ENCODE measurements at regions not wholly inside any gene's neighbourhood (a gene's known extent, or its start where the extent isn't known, plus 50 kb on each side); places are given as distances from the start of the nearest gene placed in this dataset.

GRCh38 chr3:1766384-1766783, 332.3 kb upstream of the CNTN4 start:
- DNase-seq (ENCODE audit: low spot score in 2 of 2) (no peak), ATAC-seq (ENCODE audit: low read depth) (no peak)
- Mint-ChIP-seq H3K36me3 (no peaks in the 10 kb centered on the region), H3K27me3 (no peaks in the 10 kb centered on the region), H3K27ac (no peak overlapping the region), H3K4me1 (no peaks in the 10 kb centered on the region), H3K4me3 (no peak overlapping the region), H3K9me3 (peaks cover 5% of the 10 kb centered on the region)

GRCh38 chr3:1773679-1774078, 325.0 kb upstream of the CNTN4 start:
- H3K36me3 Mint-ChIP-seq: no peaks in the 10 kb centered on the region
- no peaks in the 10 kb centered on the region for H3K27me3 Mint-ChIP-seq
- ATAC-seq (ENCODE audit: low read depth) (no peak), DNase-seq (ENCODE audit: low spot score in 2 of 2) (no peak)
- no peak overlapping the region for H3K27ac Mint-ChIP-seq
- H3K9me3 Mint-ChIP-seq: peaks cover 8% of the 10 kb centered on the region
- H3K4me1 Mint-ChIP-seq: no peaks in the 10 kb centered on the region
- no peak overlapping the region for H3K4me3 Mint-ChIP-seq

- no peak overlapping the region for H3K4me3 Mint-ChIP-seq
- H3K4me1 Mint-ChIP-seq: no peaks in the 10 kb centered on the region
- DNase-seq (ENCODE audit: low spot score in 2 of 2) (no peak), ATAC-seq (ENCODE audit: low read depth) (no peak)
- no peak overlapping the region for H3K27ac Mint-ChIP-seq
- H3K36me3 Mint-ChIP-seq: no peaks in the 10 kb centered on the region
- no peaks in the 10 kb centered on the region for H3K27me3 Mint-ChIP-seq
- peaks cover 8% of the 10 kb centered on the region for H3K9me3 Mint-ChIP-seq
Observed at GRCh38 chr3:1774597-1774996, 324.1 kb upstream of the CNTN4 start.

- ATAC-seq (ENCODE audit: low read depth): no peak
Observed at GRCh38 chr3:1775321-1775720, 323.3 kb upstream of the CNTN4 start.

GRCh38 chr3:1783995-1784394, 314.7 kb upstream of the CNTN4 start:
- DNase-seq (ENCODE audit: low spot score in 2 of 2) (no peak), ATAC-seq (ENCODE audit: low read depth) (no peak)
- Mint-ChIP-seq H3K4me1 (no peaks in the 10 kb centered on the region), H3K36me3 (no peaks in the 10 kb centered on the region), H3K9me3 (no peaks in the 10 kb centered on the region), H3K27ac (no peak overlapping the region), H3K27me3 (no peaks in the 10 kb centered on the region), H3K4me3 (no peak overlapping the region)

More at GRCh38 chr3:1775321-1775720, 323.3 kb upstream of the CNTN4 start:
- peaks cover 8% of the 10 kb centered on the region for H3K9me3 Mint-ChIP-seq
- no peaks in the 10 kb centered on the region for H3K36me3 Mint-ChIP-seq
- H3K27me3 Mint-ChIP-seq: no peaks in the 10 kb centered on the region
- no peaks in the 10 kb centered on the region for H3K4me1 Mint-ChIP-seq
- no peak for DNase-seq (ENCODE audit: low spot score in 2 of 2)
- H3K27ac Mint-ChIP-seq: no peak overlapping the region
- no peak overlapping the region for H3K4me3 Mint-ChIP-seq

GRCh38 chr3:1787094-1787493, 311.6 kb upstream of the CNTN4 start:
- no peak overlapping the region for H3K4me3 Mint-ChIP-seq
- H3K27ac Mint-ChIP-seq: no peak overlapping the region
- H3K27me3 Mint-ChIP-seq: no peaks in the 10 kb centered on the region
- no peaks in the 10 kb centered on the region for H3K36me3 Mint-ChIP-seq
- ATAC-seq (ENCODE audit: low read depth) (no peak), DNase-seq (ENCODE audit: low spot score in 2 of 2) (no peak)
- H3K9me3 Mint-ChIP-seq: no peaks in the 10 kb centered on the region
- H3K4me1 Mint-ChIP-seq: no peaks in the 10 kb centered on the region

GRCh38 chr3:1792466-1792865, 306.2 kb upstream of the CNTN4 start:
- H3K27ac Mint-ChIP-seq: no peak overlapping the region
- H3K36me3 Mint-ChIP-seq: no peaks in the 10 kb centered on the region
- no peak for DNase-seq (ENCODE audit: low spot score in 2 of 2)
- H3K4me3 Mint-ChIP-seq: no peak overlapping the region
- H3K27me3 Mint-ChIP-seq: no peaks in the 10 kb centered on the region
- no peak for ATAC-seq (ENCODE audit: low read depth)
- H3K9me3 Mint-ChIP-seq: no peaks in the 10 kb centered on the region
- H3K4me1 Mint-ChIP-seq: no peaks in the 10 kb centered on the region

GRCh38 chr3:1798711-1799405, 299.8 kb upstream of the CNTN4 start:
- peaks cover 3% of the 10 kb centered on the region for H3K9me3 Mint-ChIP-seq
- no peaks in the 10 kb centered on the region for H3K4me1 Mint-ChIP-seq
- ATAC-seq (ENCODE audit: low read depth) (no peak), DNase-seq (ENCODE audit: low spot score in 2 of 2) (no peak)
- no peaks in the 10 kb centered on the region for H3K27me3 Mint-ChIP-seq
- H3K4me3 Mint-ChIP-seq: no peak overlapping the region
- H3K27ac Mint-ChIP-seq: no peak overlapping the region
- no peaks in the 10 kb centered on the region for H3K36me3 Mint-ChIP-seq

- Mint-ChIP-seq H3K27me3 (no peaks in the 10 kb centered on the region), H3K9me3 (peaks cover 12% of the 10 kb centered on the region), H3K4me1 (no peaks in the 10 kb centered on the region), H3K4me3 (no peak overlapping the region), H3K27ac (no peak overlapping the region), H3K36me3 (no peaks in the 10 kb centered on the region)
- no peak for DNase-seq (ENCODE audit: low spot score in 2 of 2)
- ATAC-seq (ENCODE audit: low read depth): no peak
Observed at GRCh38 chr3:1805331-1805730, 293.3 kb upstream of the CNTN4 start.

- ATAC-seq (ENCODE audit: low read depth): no peak
- DNase-seq (ENCODE audit: low spot score in 2 of 2): no peak
- H3K27me3 Mint-ChIP-seq: no peaks in the 10 kb centered on the region
- H3K27ac Mint-ChIP-seq: no peak overlapping the region
- H3K9me3 Mint-ChIP-seq: peaks cover 11% of the 10 kb centered on the region
- H3K4me3 Mint-ChIP-seq: no peak overlapping the region
- no peaks in the 10 kb centered on the region for H3K36me3 Mint-ChIP-seq
- no peaks in the 10 kb centered on the region for H3K4me1 Mint-ChIP-seq
Observed at GRCh38 chr3:1808590-1808989, 290.1 kb upstream of the CNTN4 start.

- DNase-seq (ENCODE audit: low spot score in 2 of 2): no peak
- no peaks in the 10 kb centered on the region for H3K36me3 Mint-ChIP-seq
- H3K4me3 Mint-ChIP-seq: no peak overlapping the region
- ATAC-seq (ENCODE audit: low read depth): no peak
- no peak overlapping the region for H3K27ac Mint-ChIP-seq
- H3K4me1 Mint-ChIP-seq: no peaks in the 10 kb centered on the region
- H3K9me3 Mint-ChIP-seq: peaks cover 5% of the 10 kb centered on the region
- H3K27me3 Mint-ChIP-seq: no peaks in the 10 kb centered on the region
Observed at GRCh38 chr3:1823867-1824266, 274.8 kb upstream of the CNTN4 start.

GRCh38 chr3:1824359-1824758, 274.3 kb upstream of the CNTN4 start:
- ATAC-seq (ENCODE audit: low read depth): no peak
- DNase-seq (ENCODE audit: low spot score in 2 of 2): no peak
- no peaks in the 10 kb centered on the region for H3K36me3 Mint-ChIP-seq
- H3K4me3 Mint-ChIP-seq: no peak overlapping the region
- H3K27me3 Mint-ChIP-seq: no peaks in the 10 kb centered on the region
- peaks cover 5% of the 10 kb centered on the region for H3K9me3 Mint-ChIP-seq
- no peaks in the 10 kb centered on the region for H3K4me1 Mint-ChIP-seq
- H3K27ac Mint-ChIP-seq: no peak overlapping the region

- Mint-ChIP-seq H3K9me3 (no peaks in the 10 kb centered on the region), H3K4me1 (no peaks in the 10 kb centered on the region), H3K36me3 (no peaks in the 10 kb centered on the region), H3K27ac (no peak overlapping the region), H3K27me3 (no peaks in the 10 kb centered on the region), H3K4me3 (no peak overlapping the region)
- DNase-seq (ENCODE audit: low spot score in 2 of 2) (no peak), ATAC-seq (ENCODE audit: low read depth) (no peak)
Observed at GRCh38 chr3:1828519-1828918, 270.1 kb upstream of the CNTN4 start.

- Mint-ChIP-seq H3K36me3 (no peaks in the 10 kb centered on the region), H3K9me3 (no peaks in the 10 kb centered on the region), H3K4me3 (no peak overlapping the region), H3K27me3 (no peaks in the 10 kb centered on the region), H3K27ac (no peak overlapping the region), H3K4me1 (no peaks in the 10 kb centered on the region)
- ATAC-seq (ENCODE audit: low read depth) (no peak), DNase-seq (ENCODE audit: low spot score in 2 of 2) (no peak)
Observed at GRCh38 chr3:1830851-1831250, 267.8 kb upstream of the CNTN4 start.

- Mint-ChIP-seq H3K27ac (no peak overlapping the region), H3K4me3 (no peak overlapping the region), H3K9me3 (no peaks in the 10 kb centered on the region), H3K4me1 (no peaks in the 10 kb centered on the region), H3K27me3 (no peaks in the 10 kb centered on the region), H3K36me3 (no peaks in the 10 kb centered on the region)
- no peak for DNase-seq (ENCODE audit: low spot score in 2 of 2)
- no peak for ATAC-seq (ENCODE audit: low read depth)
Observed at GRCh38 chr3:1832395-1832794, 266.3 kb upstream of the CNTN4 start.
